Uterus (tissue), 2 donors: ENCODE measurements at regions not wholly inside any gene's neighbourhood (a gene's known extent, or its start where the extent isn't known, plus 50 kb on each side); places are given as distances from the start of the nearest gene placed in this dataset.

Source experiments
- POLR2A ChIP-seq, 2 donors: fragments of 450-650 bp; IDR thresholded peaks; one replicate each; pipeline ENCODE4 v1.6.1; 2016; ENCODE audit warnings: antibody characterized with exemption in 2 of 2, mild to moderate bottlenecking in 1 of 2, moderate library complexity in 1 of 2
- TF ChIP-seq, protein P1 (sequence below), 4 experiments: fragments of 200-600 bp in 2 of 4; fragments of 450-650 bp in 2 of 4; sonication (generic) in 2 of 4; IDR thresholded peaks; one replicate each; pipeline ENCODE4 v1.5.1; 2016 to 2019; ENCODE audit warnings: antibody characterized with exemption in 4 of 4, mild to moderate bottlenecking in 2 of 4, moderate library complexity in 1 of 4

DNA sequence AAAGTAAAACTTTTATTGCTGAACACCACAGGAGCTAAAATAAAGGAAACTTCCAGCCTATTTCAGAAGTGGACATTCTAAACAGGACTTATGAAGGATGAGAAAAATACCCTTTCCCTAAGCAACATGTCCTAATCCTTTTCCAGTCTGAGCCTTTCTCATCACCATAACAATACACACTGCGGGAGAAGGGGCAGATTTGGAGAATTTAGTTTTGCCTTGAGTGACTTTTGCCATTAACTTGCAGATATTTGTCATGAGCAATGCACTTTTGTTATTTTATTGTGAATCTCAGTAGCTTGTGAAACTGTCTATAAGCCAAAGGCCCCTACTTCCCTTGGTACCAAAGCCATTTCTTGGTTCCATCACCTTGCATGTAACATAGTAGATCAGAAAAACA lies 53.0 kb upstream of the OLIG3 start:
- TF ChIP-seq POLR2A (IDR thresholded peaks at IDR 0.05) = no peak
- TF ChIP-seq, protein P1, sequence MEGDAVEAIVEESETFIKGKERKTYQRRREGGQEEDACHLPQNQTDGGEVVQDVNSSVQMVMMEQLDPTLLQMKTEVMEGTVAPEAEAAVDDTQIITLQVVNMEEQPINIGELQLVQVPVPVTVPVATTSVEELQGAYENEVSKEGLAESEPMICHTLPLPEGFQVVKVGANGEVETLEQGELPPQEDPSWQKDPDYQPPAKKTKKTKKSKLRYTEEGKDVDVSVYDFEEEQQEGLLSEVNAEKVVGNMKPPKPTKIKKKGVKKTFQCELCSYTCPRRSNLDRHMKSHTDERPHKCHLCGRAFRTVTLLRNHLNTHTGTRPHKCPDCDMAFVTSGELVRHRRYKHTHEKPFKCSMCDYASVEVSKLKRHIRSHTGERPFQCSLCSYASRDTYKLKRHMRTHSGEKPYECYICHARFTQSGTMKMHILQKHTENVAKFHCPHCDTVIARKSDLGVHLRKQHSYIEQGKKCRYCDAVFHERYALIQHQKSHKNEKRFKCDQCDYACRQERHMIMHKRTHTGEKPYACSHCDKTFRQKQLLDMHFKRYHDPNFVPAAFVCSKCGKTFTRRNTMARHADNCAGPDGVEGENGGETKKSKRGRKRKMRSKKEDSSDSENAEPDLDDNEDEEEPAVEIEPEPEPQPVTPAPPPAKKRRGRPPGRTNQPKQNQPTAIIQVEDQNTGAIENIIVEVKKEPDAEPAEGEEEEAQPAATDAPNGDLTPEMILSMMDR (IDR thresholded peaks at IDR 0.05) = no peak
